MCF 10A (cell line): ENCODE measurements at regions not wholly inside any gene's neighbourhood (a gene's known extent, or its start where the extent isn't known, plus 50 kb on each side); places are given as distances from the start of the nearest gene placed in this dataset.

ENCODE experiments used
- BruUV-seq: library from RNA; stranded (reverse); fragments of 400-500 nt; replicated peaks from 2 replicates; lab custom pipeline; 2021; lab: Mats Ljungman, UMichigan
- CTCF ChIA-PET: fragments of 300-600 bp; sonication (Branson Sonifier 250); formaldehyde crosslinking; extraction: SDS; loops from one replicate; lab custom pipeline; 2021; ENCODE audit warnings: antibody characterized with exemption, inconsistent platforms; lab: Yijun Ruan, JAX
- POLR2A ChIA-PET: fragments of 300-600, 350-650 bp; sonication (Branson Sonifier 250); formaldehyde crosslinking; extraction: SDS; loops from one replicate; lab custom pipeline; 2020; ENCODE audit warnings: antibody characterized with exemption, inconsistent platforms; lab: Yijun Ruan, JAX
- DNase-seq: peaks from one replicate; pipeline ENCODE4 v3.0.0-alpha.2; 2018; ENCODE audit not compliant: unreplicated experiment
- H3K27ac Mint-ChIP-seq: one replicate; pipeline ENCODE4 v1.8.0; 2022; ENCODE audit warnings: mild to moderate bottlenecking, low read depth, mixed read lengths; ENCODE audit not compliant: unreplicated experiment
- H3K27me3 Mint-ChIP-seq: one replicate; pipeline ENCODE4 v1.8.0; 2022; ENCODE audit warnings: mixed read lengths; ENCODE audit not compliant: insufficient read depth, unreplicated experiment
- H3K36me3 Mint-ChIP-seq: one replicate; pipeline ENCODE4 v1.8.0; 2022; ENCODE audit warnings: mild to moderate bottlenecking, moderate library complexity, mixed read lengths; ENCODE audit not compliant: insufficient read depth, unreplicated experiment
- H3K4me1 Mint-ChIP-seq: one replicate; pipeline ENCODE4 v1.8.0; 2022; ENCODE audit warnings: mixed read lengths; ENCODE audit not compliant: insufficient read depth, unreplicated experiment
- H3K4me3 Mint-ChIP-seq: one replicate; pipeline ENCODE4 v1.8.0; 2022; ENCODE audit warnings: mild to moderate bottlenecking, moderate library complexity, mixed read lengths; ENCODE audit not compliant: unreplicated experiment
- H3K9me3 Mint-ChIP-seq: one replicate; pipeline ENCODE4 v1.8.0; 2022; ENCODE audit warnings: mixed read lengths; ENCODE audit not compliant: unreplicated experiment
- intact Hi-C: fragments of 100-400 bp; cut with micrococcal nuclease; formaldehyde crosslinking; loops from 2 replicates; pipeline ENCODE4 v1.14.1; 2022
- TF ChIP-seq, protein P1 (sequence below): fragments of 200-600 bp; IDR thresholded peaks from one replicate; pipeline ENCODE4 v1.8.0; 2022; ENCODE audit warnings: antibody characterized with exemption, mild to moderate bottlenecking; ENCODE audit not compliant: unreplicated experiment

DNA sequence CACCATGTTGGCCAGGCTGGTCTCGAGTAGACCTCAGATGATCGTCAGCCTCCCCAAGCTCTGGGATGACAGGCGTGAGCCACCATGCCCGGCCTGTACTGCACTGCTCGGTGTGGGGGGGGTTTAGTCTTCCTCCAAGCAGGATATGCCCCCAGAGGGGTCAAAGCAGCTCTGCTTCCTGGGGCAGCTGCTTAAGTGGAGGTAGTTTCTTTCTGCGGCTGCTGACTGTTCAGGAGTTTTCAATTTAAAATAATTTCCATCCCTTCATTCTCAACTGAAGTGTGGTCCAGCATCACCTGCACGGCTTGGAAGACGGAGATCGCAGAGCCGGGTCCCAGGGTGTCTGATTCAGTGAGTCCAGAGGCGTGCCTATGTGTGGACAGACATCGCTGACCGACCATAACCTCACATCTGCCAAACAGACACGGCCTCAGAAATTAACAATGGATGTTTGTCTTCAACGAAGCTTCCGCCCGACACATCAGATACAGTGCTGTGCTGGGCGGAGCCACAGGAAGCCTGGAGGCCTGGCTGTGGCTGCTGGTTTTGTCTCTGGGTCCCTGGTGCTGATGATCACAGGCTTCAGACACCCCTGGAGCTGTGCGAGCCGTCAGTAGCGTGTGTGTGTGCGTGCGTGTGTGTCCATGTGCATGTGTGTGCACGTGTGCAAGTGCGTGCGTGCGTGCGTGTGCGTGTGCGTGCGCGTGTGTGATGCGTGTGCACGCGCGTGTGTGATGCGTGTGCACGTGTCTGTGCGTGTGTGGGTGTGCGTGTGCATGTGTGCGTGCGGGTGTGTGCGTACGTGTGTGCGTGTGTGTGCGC is 226.5 kb upstream of the PITRM1 start:
- H3K9me3 Mint-ChIP-seq = no peaks in the 10 kb centered on the region
- BruUV-seq = no TSS peak
- ChIA-PET CTCF (interaction anchor here (0.6 to 0.7 kb wide), 2 partner anchors 8 to 15 kb away, joined by 4 read pairs; no protein-coding TSS in a partner anchor), POLR2A (no interaction called here)
- no peaks in the 10 kb centered on the region for H3K36me3 Mint-ChIP-seq
- no peaks in the 10 kb centered on the region for H3K4me1 Mint-ChIP-seq
- TF ChIP-seq, protein P1, sequence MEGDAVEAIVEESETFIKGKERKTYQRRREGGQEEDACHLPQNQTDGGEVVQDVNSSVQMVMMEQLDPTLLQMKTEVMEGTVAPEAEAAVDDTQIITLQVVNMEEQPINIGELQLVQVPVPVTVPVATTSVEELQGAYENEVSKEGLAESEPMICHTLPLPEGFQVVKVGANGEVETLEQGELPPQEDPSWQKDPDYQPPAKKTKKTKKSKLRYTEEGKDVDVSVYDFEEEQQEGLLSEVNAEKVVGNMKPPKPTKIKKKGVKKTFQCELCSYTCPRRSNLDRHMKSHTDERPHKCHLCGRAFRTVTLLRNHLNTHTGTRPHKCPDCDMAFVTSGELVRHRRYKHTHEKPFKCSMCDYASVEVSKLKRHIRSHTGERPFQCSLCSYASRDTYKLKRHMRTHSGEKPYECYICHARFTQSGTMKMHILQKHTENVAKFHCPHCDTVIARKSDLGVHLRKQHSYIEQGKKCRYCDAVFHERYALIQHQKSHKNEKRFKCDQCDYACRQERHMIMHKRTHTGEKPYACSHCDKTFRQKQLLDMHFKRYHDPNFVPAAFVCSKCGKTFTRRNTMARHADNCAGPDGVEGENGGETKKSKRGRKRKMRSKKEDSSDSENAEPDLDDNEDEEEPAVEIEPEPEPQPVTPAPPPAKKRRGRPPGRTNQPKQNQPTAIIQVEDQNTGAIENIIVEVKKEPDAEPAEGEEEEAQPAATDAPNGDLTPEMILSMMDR = no peak
- DNase-seq = no peak
- H3K4me3 Mint-ChIP-seq = no peak overlapping the region
- H3K27ac Mint-ChIP-seq = no peak overlapping the region
- H3K27me3 Mint-ChIP-seq = peaks cover 15% of the 10 kb centered on the region
- intact Hi-C loops = no loop called here

DNA sequence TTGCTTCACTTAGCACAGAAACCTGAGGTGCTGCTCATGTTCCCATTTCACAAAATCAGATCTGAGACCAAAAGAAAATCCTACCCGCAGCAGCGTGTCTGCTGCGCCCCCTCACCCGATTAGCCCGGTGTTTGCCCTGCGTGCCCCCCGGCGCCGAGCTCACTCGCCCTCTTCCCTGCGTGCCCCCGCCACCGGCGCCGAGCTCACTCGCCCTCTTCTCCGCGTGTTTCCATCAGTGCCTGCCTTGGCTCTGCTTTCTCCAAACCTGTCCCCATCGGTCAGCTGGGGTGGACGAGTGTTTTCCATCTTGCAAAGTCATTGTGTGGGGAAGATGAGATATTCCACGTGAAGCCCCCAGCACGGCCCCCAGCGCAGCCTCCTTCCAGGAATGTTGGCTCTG is 225.3 kb upstream of the PITRM1 start:
- TF ChIP-seq, protein P1 = no peak
- no peaks in the 10 kb centered on the region for H3K4me1 Mint-ChIP-seq
- ChIA-PET CTCF (no interaction called here), POLR2A (interaction anchor here (0.5 kb wide), 1 partner anchor 236 kb away, joined by 3 read pairs; no protein-coding TSS in a partner anchor)
- H3K27me3 Mint-ChIP-seq = peaks cover 15% of the 10 kb centered on the region
- no peak overlapping the region for H3K27ac Mint-ChIP-seq
- H3K4me3 Mint-ChIP-seq = no peak overlapping the region
- no peak for DNase-seq
- no TSS peak for BruUV-seq
- no peaks in the 10 kb centered on the region for H3K36me3 Mint-ChIP-seq
- H3K9me3 Mint-ChIP-seq = no peaks in the 10 kb centered on the region
- intact Hi-C loops = no loop called here

DNA sequence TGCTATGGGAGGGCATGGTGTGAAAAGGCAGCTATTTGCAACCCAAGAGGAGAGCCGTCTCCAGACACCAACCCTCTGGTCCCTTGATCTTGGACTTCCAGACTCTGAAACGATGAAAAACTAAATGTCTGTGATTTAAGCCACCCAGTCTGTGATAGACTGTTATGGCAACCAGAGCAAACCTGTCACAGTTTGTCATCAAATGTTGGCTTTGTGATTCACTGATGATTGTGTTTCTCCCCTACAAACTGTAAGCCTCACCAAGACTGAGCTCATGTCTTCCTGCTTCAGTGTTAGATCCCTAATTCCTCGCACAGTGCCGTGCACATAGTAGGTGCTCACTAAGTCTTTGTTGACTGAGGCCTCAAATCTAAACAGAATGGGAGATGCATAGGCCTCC is 224.6 kb upstream of the PITRM1 start:
- BruUV-seq = no TSS peak
- Mint-ChIP-seq H3K27ac (no peak overlapping the region), H3K27me3 (peaks cover 15% of the 10 kb centered on the region), H3K4me3 (no peak overlapping the region), H3K4me1 (no peaks in the 10 kb centered on the region), H3K36me3 (no peaks in the 10 kb centered on the region), H3K9me3 (no peaks in the 10 kb centered on the region)
- POLR2A ChIA-PET = interaction anchor here (0.5 kb wide), 1 partner anchor 237 kb away, joined by 3 read pairs; no protein-coding TSS in a partner anchor
- CTCF ChIA-PET = interaction anchor here (0.6 kb wide), 1 partner anchor 267 kb away, joined by 3 read pairs; no protein-coding TSS in a partner anchor
- TF ChIP-seq, protein P1 = no peak
- intact Hi-C loops = no loop called here
- no peak for DNase-seq

DNA sequence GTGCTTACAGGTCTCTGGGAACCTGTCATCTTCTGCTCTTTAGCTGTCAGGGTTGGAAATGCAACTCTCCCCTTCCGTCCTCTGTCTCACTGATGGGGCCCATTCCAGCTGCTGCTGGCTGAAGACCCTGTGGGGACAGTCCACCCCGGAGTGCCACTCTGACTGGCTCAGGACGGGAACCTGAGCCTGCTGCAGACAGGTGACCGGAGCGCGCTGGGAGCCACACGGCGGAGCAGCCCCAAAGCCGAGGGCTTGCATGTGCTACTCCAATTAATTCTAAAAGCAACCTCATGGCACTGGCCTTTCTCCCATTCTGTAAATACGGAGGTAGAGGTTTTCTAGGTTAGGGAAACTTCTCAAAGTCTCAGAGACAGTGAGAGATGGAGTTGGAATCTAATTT is 223.5 kb upstream of the PITRM1 start:
- Mint-ChIP-seq H3K4me1 (no peaks in the 10 kb centered on the region), H3K9me3 (no peaks in the 10 kb centered on the region), H3K4me3 (no peak overlapping the region), H3K27ac (no peak overlapping the region), H3K36me3 (peaks cover 5% of the 10 kb centered on the region), H3K27me3 (peaks cover 15% of the 10 kb centered on the region)
- intact Hi-C loops = no loop called here
- no peak for DNase-seq
- no TSS peak for BruUV-seq
- ChIA-PET CTCF (no interaction called here), POLR2A (no interaction called here)
- TF ChIP-seq, protein P1 = no peak
